GM18508 (cell line): ENCODE measurements at regions not wholly inside any gene's neighbourhood (a gene's known extent, or its start where the extent isn't known, plus 50 kb on each side); places are given as distances from the start of the nearest gene placed in this dataset.
A peak's percentile ranks its signal among the peaks of the same experiment; 100 is the strongest.
"Not testable (repeated sequence)": the region's sequence is repeated elsewhere in the genome, so short reads cannot be mapped to it uniquely, and the experiment has no call there.

Source experiments
- ATAC-seq: cut with Tn5 transposase; IDR thresholded peaks from one replicate; pipeline ENCODE4 v1.9.1; 2021; ENCODE audit warnings: moderate number of reproducible peaks; ENCODE audit not compliant: insufficient read depth, unreplicated experiment

DNA sequence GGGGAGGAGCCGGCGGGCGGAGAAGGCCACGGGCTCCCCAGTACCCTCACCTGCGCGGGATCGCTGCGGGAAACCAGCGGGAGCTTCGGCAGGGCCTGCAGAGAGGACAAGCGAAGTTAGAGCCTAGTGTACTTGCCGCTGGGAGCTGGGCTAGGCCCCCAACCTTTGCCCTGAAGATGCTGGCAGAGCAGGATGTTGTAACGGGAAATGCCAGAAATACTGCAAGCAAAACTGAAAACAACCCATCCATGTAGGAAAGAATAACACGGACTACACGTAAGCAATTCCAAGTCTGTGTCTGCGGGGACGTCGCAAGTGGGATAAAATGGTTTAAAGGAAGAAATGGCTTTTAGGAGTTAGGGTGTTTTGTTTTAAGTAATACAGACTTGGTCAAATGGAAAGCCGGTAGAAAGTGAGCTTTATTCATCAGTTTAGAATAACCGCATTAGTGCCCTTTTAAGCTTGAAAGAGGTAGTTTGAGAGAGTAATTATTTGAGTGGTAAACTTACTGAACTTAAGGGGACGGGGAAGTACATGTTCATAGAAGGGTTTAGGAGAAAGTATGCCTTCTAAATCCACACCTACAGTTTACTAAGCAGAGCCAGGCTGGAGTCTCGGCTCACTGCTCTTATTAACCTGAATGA lies 121.3 kb upstream of the NIPA1 start:
- peak; percentile 34 for ATAC-seq

GRCh38 chr15:22665711-22666110 lies 120.7 kb upstream of the NIPA1 start:
- peak; percentile 37 for ATAC-seq

GRCh38 chr15:22684786-22685185 lies 101.7 kb upstream of the NIPA1 start:
- not testable (repeated sequence) for ATAC-seq

GRCh38 chr15:22699881-22700280 lies 86.6 kb upstream of the NIPA1 start:
- not testable (repeated sequence) for ATAC-seq

DNA sequence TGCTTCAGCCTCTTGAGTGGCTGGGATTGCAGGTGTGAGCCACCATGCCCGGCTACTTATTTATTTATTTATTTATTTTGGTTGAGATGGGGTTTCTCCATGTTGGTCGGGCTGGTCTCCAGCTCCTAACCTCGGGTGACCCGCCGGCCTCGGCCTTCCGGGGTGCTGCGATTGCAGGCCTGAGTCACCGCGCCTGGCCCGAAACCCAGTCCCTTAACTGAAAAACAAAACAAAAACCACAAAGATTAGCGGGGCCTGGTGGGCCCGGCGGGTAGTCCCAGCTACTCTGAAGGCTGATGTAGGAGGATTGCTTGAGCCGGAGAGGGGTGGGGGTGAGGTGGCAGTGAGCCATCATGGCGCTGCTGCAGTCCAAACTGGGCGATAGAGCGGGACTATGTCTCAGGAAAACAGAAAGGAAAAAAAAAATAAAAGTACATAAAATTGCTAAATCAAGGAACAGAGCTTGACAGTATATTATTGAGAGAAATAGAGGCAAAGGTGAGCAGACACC lies 75.6 kb upstream of the NIPA1 start:
- ATAC-seq, result not testable (repeated sequence)

DNA sequence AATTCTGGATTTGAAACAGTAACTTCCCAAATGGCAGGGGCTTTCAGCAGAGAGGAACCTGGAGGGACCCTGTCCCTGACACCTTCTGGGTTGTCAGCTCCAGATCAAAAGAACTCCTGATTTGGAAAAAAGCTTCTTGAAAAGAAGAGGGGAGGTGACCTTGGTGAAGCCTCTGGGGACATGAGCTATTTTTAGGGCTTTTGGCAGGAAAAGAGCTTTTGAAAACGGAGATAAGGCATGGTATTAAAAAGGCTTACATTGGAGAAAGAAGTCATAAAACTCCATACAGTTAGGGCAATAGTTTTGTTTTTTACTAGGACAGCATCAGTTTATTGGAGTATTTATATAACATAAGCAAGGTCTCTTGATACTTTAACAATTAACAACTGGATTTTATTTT lies 72.5 kb upstream of the NIPA1 start:
- not testable (repeated sequence) for ATAC-seq

DNA sequence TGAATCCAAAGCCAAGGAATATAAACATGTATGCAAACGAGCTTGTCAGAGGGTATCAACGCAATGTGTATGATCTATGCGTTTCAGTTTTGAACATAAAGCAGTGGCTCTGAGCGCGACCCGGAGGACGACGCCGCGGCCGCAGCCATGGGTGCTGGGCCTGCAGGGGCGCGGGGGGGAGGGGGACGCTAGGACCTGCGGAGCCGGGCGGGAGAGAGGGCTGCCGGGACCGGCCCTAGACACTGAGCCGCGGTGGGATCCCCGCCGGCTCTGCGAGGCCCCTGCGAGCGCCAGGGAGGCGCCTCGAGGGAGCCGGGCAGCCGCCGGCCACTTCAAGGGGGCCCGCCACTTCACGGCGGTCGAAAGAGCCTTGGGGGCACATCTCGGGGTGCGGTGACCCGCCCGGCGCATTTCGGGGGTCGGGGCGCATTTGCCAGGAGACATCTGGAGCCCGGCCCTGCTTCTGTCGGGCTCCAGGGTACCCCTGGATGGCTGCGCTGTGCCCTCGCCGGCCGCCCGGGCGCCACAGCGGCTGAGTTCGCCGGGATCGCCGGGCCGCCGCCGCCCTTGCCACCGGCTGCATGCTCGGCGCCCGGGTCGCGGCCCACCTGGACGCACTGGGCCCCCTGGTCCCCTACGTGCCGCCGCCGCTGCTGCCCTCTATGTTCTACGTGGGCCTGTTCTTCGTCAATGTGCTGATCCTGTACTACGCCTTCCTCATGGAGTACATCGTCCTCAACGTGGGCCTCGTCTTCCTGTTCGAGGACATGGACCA lies 71.9 kb upstream of the NIPA1 start:
- ATAC-seq, result not testable (repeated sequence)

GRCh38 chr15:22715133-22715845 lies 71.2 kb upstream of the NIPA1 start:
- not testable (repeated sequence) for ATAC-seq

- ATAC-seq, result not testable (repeated sequence)
Observed at GRCh38 chr15:22719980-22720379, 66.5 kb upstream of the NIPA1 start.

DNA sequence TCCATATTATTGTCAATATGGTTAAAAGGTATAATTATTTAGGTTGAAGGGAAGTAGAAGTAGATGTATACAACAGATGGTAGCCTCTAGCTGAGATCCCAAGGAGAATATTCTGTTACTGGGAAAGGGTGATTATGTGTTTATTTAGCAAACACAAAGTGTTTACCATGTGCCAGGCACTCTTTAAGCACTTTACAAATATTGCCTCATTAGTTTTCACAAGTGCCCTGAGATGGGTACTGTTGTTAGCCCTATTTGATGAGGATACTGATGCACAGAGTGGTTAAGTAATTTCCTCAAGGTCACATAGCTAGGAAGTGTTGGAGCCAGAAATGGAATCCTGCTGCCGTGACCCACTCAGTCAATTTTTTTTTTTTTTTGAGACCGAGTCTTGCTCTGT lies 60.3 kb upstream of the NIPA1 start:
- not testable (repeated sequence) for ATAC-seq

DNA sequence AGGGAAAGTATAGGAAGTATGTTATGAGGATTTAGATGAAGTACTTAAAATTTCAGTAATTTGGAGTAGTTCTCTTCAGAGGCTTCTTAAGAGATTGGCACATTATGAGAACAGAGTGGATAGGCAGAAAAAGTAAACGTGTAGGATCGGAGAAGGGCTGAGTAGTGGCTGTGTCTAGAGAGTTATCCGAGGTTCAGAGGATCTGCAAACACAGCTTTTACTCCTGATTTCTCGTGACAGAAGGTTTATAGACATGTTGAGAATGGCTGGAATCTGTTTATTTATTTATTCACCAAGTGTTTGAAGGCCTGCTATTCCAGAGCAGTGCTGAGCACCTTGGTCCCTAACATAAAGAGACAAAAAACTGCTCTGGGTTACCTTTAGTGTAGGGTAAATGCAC lies 51.4 kb upstream of the NIPA1 start:
- ATAC-seq, result not testable (repeated sequence)

DNA sequence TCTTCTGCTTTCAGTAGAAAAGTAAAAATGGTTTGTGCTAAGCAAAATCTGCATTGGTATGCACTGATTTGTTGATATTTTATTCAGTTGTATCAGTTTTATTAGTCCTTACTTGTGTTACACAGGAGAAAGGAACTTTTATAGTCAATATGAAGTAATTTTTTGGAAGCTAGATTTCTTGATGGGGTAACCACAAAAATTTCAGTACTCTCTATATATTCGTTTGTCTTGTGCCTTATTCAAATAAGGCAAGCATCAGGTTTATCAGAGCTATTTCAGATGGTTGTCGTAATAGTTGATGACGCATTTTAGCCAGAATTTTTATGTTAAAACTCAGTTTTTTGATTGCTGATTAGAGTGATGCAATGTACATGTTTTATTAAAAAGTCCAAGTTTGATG lies 50.7 kb upstream of the NIPA1 start:
- ATAC-seq, result no peak

DNA sequence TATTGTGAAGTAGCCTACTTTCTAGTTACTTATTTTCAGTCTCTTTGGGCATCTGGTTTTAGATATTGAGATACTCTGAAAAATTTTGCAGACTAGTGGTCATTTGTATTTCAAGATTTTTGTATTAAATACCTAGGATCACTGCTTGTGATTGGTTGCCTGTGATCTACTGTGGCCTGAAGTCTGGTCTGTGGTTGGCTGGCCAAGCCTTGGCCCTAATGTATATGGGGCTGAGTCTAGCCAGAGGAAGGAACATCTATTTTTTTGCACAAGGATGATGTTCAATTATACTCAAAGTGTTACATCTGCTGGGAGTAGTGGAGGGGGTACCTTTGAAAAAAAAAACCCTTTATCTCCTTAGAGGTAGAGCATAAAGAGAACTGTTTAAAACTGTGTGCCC lies 50.2 kb upstream of the NIPA1 start:
- not testable (repeated sequence) for ATAC-seq
